HG03342 (cell line): ENCODE measurements at regions not wholly inside any gene's neighbourhood (a gene's known extent, or its start where the extent isn't known, plus 50 kb on each side); places are given as distances from the start of the nearest gene placed in this dataset.
"Not testable (repeated sequence)": the region's sequence is repeated elsewhere in the genome, so short reads cannot be mapped to it uniquely, and the experiment has no call there.

Experiments
- ATAC-seq: cut with Tn5 transposase; IDR thresholded peaks from one replicate; pipeline ENCODE4 v1.9.1; 2021; ENCODE audit warnings: mild to moderate bottlenecking, moderate library complexity; ENCODE audit not compliant: unreplicated experiment

DNA sequence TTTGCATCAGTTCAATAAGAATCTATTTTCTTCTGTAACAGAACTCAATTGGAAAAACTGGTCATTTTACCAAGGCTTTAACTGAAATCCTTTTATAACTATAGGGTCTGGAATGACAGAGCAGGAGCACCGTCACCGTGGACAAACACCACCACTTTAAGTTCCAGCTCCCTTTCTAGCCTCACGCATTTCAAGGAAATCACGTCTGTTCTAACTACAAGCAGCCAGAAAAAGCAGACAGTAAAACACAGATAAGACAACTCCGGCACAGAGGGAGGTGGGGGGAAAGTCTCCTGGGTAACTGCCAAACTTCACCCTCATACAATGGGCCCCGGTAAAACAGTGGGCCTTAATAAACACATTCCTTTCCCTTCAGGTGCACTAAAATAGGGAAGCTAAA, 952.6 kb downstream of the STIM2 start:
- not testable (repeated sequence) for ATAC-seq

DNA sequence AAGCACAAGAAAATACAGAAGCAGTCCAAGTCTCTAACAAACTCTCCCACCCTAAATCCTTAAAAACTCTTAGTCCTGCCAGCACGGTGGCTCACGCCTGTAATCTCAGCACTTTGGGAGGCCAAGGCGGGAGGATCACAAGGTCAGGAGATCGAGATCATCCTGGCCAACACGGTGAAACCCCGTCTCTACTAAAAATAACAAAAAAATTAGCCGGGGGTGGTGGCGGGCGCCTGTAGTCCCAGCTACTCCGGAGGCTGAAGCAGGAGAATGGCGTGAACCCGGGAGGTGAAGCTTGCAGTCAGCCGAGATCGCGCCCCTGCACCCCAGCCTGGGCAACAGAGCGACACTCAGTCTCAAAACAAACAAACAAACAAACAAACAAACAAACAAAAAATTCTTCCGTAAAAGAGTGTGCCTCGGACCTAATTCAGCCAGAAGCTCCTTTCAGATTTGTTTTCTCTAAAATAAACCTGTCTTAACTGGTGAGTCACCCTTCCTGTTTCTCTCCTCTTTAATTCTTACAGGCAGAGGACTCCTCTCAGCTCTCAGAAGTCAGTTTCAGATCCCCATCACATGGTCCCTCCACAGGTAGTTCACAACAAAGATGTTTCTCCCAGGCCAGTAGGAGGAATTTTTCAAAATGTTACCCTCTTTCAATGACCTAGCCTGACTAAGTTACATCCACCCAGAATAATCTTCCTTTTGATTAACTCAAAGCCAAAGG, 953.2 kb downstream of the STIM2 start:
- not testable (repeated sequence) for ATAC-seq

DNA sequence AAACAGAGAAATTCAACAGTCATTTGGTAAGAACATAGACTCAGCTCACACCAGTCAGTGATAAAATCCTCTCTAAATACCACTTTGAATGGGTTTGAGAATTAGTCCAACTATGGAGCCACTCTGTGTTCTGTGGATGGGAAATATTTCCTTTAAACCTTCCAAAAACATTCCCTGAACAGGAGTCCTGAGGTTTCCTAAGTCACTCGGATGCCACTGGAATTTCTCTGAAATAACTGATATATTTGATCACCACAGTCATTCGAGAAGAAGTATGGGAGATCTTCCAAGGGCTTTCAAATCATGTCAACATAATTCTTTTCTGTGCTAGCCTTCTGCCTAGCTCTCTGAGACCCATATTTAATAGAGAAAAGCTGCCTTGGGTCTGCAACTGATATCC, 958.6 kb downstream of the STIM2 start:
- ATAC-seq, result no peak

DNA sequence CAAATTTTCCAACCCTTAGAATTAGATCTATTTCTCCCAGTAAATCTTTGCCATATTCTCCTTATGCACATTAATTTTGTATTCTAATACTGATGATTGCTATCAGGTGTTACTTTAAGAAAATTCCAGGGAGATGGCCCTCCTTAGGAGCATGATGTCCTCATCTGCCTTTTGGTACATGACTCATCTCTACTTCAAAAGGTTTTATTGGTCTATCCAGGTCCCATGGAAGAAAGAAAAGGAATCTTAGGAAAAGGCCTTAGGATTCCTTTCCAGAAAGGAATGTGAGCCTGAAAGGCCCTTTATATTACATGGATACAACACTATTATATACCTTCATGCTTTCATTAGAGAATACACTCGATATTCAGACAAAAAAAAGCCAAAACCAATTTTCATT, 968.2 kb downstream of the STIM2 start:
- ATAC-seq, result no peak

DNA sequence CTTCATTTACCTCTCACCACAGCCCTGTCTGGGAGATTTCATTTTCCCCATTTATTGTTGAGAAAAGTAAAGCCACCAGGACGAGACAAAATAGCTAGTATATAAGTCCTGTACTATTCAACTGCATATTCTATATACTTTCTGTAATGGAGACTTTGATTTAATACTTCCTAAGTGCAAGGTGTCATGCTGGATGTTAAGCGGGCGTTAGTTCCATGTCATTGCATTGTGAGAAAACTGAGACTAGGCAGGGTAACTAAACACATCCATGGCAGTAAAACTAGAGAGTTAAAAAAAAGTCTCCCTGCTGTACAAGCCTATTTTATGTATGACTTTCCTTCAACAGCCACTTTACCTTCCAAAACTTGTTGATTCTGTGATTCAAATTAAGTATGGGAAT, 969.6 kb downstream of the STIM2 start:
- no peak for ATAC-seq

DNA sequence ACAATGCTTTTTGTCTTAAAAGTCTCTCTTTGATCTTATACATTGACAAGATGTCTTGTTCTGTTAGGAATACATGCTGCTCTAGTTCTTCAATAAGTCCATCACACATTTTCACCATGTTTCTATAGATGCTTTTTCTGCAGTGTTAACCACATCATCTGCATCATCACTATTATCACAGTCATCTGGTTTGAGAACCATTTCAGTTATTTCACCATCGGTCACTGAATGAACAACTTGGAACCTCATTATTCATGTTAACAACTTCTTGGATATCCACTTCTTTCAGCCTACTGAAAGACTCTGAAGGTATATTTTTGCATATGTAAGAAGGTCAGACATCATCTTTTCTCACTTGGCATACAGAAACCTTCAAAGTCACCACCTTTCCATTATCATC, 975.2 kb downstream of the STIM2 start:
- ATAC-seq, result no peak

DNA sequence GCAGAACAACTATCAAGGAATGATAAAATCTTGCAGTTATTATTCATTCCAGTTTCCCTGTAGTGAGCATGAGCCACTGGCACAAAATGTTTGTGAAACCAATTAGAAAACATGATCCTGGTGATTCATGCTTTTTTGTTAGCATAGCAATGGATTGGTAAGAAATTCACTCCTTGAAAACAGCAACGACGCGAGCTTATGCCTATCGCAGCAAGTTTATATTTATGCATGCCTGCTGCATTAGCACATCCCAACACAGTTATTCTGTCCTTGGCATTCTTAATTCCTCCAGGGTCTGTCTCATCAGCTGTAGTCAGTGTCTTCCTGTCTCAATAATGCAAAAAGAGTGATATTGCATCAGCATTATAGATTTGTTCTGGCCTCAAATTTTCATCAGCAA, 975.9 kb downstream of the STIM2 start:
- ATAC-seq, result no peak

DNA sequence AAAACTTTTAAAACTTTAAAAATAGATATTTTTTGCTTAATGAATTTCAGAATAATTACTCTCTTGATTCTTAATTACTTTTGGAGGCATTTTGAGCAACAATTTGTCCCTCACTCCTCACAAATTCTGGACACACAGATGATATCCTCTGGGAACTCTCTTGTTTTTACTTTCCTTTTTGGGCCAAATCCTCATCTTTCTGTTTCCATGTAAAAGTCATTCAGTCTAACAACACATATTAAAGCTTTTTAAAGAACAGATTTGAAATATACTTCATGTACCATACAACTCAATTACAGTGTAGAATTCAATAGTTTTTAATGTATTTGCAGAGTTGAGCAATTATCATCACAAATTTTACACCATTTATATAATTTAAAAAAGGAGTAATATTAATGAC, 983.1 kb downstream of the STIM2 start:
- no peak for ATAC-seq

DNA sequence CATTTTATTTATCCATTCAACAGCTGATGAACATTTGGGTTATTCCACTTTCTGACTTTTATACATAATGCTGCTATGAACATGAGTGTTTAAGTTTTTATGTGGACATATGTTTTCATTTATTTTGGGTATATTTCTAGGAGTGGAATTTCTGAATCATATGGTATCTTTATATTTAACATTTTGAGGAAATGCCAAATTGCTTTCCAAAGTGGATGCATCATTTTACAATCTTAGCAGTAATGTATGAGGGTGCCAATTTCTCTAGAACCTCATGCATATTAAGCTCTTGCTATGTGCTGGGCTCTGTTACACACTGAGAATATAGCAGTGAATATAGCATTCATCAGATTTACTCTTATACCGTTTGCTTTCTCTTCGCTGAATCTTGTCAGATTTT, 983.7 kb downstream of the STIM2 start:
- ATAC-seq, result no peak

DNA sequence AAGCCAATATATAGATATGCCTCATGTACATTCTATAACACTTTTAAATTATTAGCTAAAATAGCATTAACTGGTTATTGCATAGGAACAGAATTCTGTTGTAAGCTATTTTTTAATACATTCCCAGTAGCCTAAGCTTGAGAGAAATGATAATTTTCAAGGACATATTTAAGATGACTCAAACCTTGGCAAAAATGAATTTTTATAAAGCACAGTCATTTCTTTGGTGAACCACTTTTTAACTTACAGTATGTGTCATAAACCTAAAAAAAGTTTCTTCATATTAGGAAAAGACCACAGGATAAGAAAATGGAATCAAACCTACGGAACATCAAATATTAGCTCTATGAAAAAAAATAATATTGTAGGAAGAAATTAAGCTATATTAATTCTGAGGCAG, 986.3 kb downstream of the STIM2 start:
- ATAC-seq, result no peak

DNA sequence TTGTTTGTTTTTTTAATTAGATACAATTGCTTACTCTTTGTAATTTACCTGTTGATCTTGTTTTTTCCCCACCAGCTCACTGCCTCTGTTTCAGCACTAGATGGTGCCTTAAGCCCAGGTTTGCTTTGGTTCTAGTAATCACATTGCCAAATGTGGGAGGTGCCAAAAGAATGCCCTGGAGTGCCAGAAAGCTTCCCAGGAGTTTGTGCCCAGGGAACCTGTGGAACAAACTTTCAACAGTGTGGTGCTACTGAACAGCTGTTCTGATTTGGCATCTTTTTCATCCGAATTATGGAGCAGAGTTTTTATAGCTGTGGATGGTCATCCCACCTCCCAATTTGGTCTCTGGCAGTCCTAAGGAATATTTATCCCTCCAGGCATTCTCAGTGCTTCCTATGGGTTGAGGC, 1000.7 kb downstream of the STIM2 start:
- ATAC-seq, result no peak

DNA sequence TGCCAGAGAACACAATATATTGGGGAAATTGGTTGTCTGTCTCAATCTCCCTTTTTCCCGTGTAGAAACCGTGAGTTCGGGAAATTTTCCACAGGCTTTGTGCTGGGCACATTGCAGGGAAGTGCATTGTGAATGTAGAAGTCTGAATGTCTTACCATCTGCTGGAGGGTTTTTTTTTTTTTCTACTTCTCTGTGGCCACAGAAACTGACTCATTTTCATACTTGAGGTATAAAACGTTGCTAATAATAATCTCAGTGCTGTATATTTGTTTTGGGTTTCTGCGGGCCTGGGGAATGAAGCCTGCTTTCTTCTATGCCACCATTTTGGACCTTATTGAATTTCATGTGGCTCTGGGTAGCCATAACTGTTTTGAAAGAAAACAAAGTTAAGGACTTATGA, 1001.2 kb downstream of the STIM2 start:
- ATAC-seq, result no peak

DNA sequence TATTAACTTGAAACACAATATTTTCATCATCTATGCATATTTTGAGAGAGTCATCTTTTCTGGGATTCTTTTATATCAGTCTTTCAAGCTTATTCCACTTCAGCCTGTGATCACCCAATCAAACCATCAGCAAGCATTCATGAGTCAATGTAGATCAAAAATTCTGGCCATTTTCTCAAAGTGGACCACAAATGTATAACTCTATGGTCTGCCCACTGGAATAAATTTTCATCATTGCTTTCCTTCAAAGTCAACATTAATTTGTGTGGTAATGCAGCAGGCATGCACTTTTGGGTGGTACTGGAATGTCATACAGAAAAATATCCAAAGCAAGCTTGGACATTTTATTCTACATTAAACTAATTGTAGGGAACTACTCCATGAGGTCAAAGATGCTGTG, 1013.0 kb downstream of the STIM2 start:
- ATAC-seq, result no peak

DNA sequence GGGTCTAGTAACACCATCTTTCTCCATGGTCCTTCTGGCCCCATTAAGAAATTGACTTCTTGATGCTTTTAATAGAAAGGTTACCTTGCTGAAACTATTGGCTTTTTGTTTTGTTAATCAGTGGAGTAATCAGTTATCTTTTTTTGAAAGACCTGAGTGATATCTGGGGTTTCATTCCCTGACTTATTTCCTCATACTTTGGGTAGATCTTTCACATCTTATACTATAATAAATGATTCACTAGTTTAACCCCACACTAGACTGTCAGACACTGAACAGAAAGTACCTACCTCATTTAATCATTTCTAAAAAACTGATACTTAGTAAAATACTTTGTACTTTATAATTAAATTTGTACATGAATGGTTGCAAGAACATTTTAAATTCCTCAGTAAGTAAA, 1021.1 kb downstream of the STIM2 start:
- ATAC-seq, result no peak

DNA sequence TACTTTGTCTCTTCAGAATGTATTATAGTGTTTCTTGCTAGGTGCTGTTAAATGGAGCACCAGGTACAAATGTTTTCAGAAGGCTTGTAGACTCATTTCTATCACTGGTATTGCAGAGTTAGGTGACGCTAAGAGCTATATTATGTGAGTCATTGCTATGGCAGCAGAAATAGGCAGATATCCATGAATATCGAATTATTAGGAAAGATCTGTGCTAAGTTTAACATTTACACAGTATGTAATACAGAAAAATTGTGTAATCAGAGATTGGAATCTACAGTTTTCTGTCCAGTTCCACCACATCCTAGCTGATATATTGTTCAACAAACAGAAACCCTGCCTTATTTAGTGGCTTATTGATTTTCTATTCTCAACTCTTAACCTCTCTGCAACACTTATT, 1025.5 kb downstream of the STIM2 start:
- no peak for ATAC-seq

DNA sequence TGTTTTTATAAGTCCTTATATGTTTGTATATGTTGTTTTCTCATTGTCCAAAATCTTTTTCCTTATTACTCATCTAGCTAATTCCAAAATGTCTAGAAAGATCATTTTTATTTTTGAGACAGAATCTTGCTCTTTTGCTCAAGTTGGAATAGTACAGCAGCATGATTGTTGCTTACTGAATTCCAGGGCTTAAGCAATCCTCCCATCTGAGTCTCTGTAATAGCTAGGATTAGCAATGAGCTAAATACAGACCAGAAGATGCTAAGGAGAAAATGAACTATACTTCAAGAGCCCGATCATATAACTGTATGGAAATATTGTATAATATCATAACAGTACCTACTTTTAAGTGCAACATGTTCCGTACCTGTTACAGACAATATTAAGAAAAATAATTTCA, 1027.0 kb downstream of the STIM2 start:
- ATAC-seq, result no peak

DNA sequence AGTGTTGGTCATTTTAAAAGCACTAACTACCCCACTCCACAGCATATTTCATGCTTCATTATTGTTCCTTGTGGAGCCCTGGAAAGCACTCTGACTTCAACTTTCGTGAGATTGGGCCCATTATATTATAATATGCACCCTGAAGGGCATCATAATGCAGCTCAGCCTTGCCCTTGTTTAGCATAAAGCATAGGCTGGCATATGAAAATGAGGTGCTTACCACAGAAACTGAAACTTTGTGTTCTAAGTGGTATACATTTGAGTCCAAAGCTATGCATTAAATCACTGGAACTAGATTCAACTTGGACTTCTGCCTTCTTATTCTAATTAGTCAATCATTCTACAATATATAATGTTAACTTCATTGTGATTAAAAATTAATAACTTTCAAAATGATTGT, 1027.9 kb downstream of the STIM2 start:
- ATAC-seq, result no peak

DNA sequence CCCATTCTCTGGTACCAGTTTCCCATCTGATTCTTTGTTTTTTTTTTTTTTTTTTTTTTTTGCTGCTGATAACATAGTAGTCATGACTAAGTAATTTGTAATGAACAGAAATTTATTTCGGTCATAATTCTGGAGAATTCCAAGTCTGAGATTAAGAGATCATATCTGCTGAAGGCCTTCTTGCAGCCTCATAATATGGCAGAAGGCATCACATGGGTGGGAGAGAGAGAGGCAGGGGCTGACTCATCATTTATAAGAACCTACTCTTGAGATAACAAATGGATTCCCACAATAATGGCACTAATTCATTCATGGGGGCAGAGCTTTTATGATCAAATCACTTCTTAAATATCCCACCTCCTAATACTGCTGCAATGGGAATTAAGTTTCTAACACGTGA, 1034.3 kb downstream of the STIM2 start:
- no peak for ATAC-seq

DNA sequence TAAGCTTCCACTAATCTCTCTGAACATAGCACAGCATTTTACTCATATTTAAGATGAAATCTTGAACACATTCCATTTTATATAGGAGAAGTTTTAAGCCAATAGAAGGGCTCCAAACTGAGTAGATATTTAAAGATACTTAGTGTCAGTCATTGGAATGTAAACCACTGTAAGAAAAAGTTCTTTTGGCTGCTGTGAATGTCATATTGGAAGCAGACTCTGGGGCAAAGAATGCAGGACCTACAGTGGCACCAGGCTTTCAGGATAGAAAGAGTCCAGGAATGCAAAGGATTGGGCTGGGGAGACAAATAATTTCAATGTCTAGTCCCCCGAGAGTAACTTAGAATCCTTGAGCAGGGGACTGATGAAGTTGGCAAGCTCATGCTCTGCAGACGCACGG, 1047.7 kb downstream of the STIM2 start:
- no peak for ATAC-seq

DNA sequence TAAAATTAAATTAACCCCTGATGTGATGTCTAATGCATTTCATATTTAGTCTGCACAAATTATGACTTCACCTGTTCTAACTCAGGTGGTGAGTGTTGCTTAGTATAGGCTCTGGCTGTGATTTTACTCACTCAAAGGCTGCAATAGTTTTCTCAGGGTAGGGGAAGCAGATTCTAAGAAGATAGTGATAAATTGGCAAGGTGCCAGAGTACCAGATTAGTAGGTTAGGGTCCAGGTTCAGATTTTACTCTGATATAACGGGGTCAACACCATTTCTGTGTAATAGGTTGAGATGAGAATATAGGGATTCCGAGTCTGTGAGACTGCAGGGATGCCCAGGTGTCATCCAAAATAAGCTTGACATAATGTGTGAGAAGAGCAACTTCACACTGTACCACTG, 1049.6 kb downstream of the STIM2 start:
- no peak for ATAC-seq

DNA sequence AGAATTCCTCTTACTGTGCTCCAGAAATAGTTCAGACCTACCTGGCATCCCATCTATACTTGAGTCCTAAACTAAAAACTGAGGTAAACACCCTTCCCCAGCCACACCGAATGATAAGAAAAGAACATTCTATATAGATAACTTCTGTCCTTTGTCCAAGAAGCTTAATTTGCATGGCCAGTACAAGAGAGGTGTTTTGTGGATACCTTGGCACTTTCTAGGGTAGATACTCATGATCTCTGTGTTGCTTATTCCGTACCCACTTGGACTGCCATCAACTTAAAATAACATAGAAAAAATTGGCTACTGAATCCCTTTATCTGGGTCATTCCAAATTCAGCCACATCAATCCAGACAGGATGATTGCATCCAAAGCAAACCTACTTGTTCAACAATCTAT, 1050.4 kb downstream of the STIM2 start:
- ATAC-seq, result no peak

DNA sequence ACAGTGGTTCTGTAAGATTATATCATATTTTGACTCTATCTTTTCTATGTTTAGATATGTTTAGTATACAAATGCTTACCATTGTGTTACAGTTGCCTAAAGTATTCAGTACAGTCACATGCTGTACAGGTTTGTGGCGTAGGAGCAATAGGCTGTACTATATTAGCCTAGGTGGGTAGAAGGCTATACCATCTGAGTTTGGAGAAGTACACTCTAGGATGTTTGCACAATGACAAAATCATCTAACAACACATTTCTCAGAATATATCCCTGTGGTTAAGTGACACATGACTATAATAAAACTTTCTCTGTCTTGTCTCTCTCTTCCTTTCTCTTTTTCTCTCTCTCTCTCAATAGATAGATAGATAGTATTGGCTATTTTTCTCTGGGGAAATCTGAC, 1053.1 kb downstream of the STIM2 start:
- no peak for ATAC-seq

DNA sequence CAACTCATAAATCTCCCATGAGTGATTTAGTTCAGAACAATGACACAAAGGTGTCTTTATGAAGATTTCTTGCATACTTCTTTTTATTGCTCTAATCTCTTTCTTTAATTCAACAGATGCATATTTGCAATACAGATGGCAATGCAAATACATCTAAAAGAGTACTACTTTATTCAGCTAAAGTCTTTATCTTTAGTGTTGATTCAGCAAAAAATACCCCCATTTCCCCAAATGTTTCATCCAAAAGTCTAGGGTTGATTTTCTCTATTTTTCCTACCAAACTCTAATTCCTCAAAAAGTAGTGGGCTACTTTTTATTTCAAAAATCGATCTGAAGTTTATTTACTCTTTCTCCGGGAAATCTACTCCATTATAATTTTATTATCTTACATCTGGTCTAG, 1055.2 kb downstream of the STIM2 start:
- ATAC-seq, result no peak
